Right atrium auricular region (tissue), 2 donors: ENCODE measurements at regions not wholly inside any gene's neighbourhood (a gene's known extent, or its start where the extent isn't known, plus 50 kb on each side); places are given as distances from the start of the nearest gene placed in this dataset.

Source experiments
- DNase-seq: peaks from one replicate; pipeline ENCODE4 v3.0.0-alpha.2; 2019; ENCODE audit warnings: low spot score
- H3K27ac ChIP-seq, 2 donors: fragments of 200-600 bp; sonication (generic); 1 replicate in 1 of 2; 2 replicates in 1 of 2; pipeline ENCODE4 v1.5.1; 2016 to 2019
- H3K27me3 ChIP-seq, 2 donors: fragments of 200-600 bp; sonication (generic); one replicate each; pipeline versions ENCODE4 v1.5.1 to v1.6.0; 2017 to 2019
- H3K36me3 ChIP-seq: fragments of 200-600 bp; sonication (generic); one replicate; pipeline ENCODE4 v1.5.1; 2016
- H3K4me1 ChIP-seq, 2 donors: fragments of 200-600 bp; sonication (generic); one replicate each; pipeline versions ENCODE4 v1.5.1 to v1.6.0; 2017 to 2019
- H3K4me3 ChIP-seq, 2 donors: fragments of 200-600 bp; sonication (generic); 1 replicate in 1 of 2; 2 replicates in 1 of 2; pipeline ENCODE4 v1.5.1; 2017 to 2019; ENCODE audit warnings: mild to moderate bottlenecking in 1 of 2, moderate library complexity in 1 of 2
- H3K9me3 ChIP-seq, 2 donors: fragments of 200-600 bp; sonication (generic); one replicate each; pipeline ENCODE4 v1.5.1; 2019
- CTCF ChIP-seq, 2 donors: fragments of 200-600 bp; sonication (generic); IDR thresholded peaks; one replicate each; pipeline ENCODE4 v1.5.1; 2019; ENCODE audit warnings: antibody characterized with exemption in 2 of 2

GRCh38 chr10:89929282-89930026 lies 228.1 kb downstream of the KIF20B start:
- Histone ChIP-seq H3K4me1 (no peaks in the 10 kb centered on the region), H3K9me3 (no peaks in the 10 kb centered on the region), H3K27ac (no peak overlapping the region), H3K27me3 (no peaks in the 10 kb centered on the region), H3K4me3 (no peak overlapping the region), H3K36me3 (no peaks in the 10 kb centered on the region)
- TF ChIP-seq CTCF (IDR thresholded peaks at IDR 0.05): no peak
- DNase-seq: no peak

GRCh38 chr10:89937494-89937893 lies 236.1 kb downstream of the KIF20B start:
- no peaks in the 10 kb centered on the region for H3K4me1 ChIP-seq
- no peak for TF ChIP-seq CTCF (IDR thresholded peaks at IDR 0.05)
- DNase-seq: no peak
- H3K36me3 ChIP-seq: no peaks in the 10 kb centered on the region
- H3K27ac ChIP-seq: no peak overlapping the region
- no peaks in the 10 kb centered on the region for H3K27me3 ChIP-seq
- peaks cover 0 to 3% of the 10 kb centered on the region in 2 donors for H3K9me3 ChIP-seq
- H3K4me3 ChIP-seq: no peak overlapping the region

GRCh38 chr10:89940076-89940475 lies 238.7 kb downstream of the KIF20B start:
- no peaks in the 10 kb centered on the region for H3K36me3 ChIP-seq
- H3K4me1 ChIP-seq: no peaks in the 10 kb centered on the region
- no peak overlapping the region for H3K27ac ChIP-seq
- H3K27me3 ChIP-seq: no peaks in the 10 kb centered on the region
- no peak for DNase-seq
- no peak overlapping the region for H3K4me3 ChIP-seq
- no peak for TF ChIP-seq CTCF (IDR thresholded peaks at IDR 0.05)
- H3K9me3 ChIP-seq: peaks cover 0 to 3% of the 10 kb centered on the region in 2 donors

- peaks cover 0 to 3% of the 10 kb centered on the region in 2 donors for H3K9me3 ChIP-seq
- no peak overlapping the region for H3K4me3 ChIP-seq
- H3K36me3 ChIP-seq: no peaks in the 10 kb centered on the region
- H3K27ac ChIP-seq: no peak overlapping the region
- no peak for TF ChIP-seq CTCF (IDR thresholded peaks at IDR 0.05)
- H3K27me3 ChIP-seq: no peaks in the 10 kb centered on the region
- no peaks in the 10 kb centered on the region for H3K4me1 ChIP-seq
- no peak for DNase-seq
These were observed 240.8 kb downstream of the KIF20B start for GRCh38 chr10:89942217-89942616.

- H3K4me3 ChIP-seq: no peak overlapping the region
- no peaks in the 10 kb centered on the region for H3K27me3 ChIP-seq
- DNase-seq: no peak
- H3K27ac ChIP-seq: no peak overlapping the region
- no peaks in the 10 kb centered on the region for H3K36me3 ChIP-seq
- no peaks in the 10 kb centered on the region for H3K9me3 ChIP-seq
- TF ChIP-seq CTCF (IDR thresholded peaks at IDR 0.05): no peak
- no peaks in the 10 kb centered on the region for H3K4me1 ChIP-seq
These were observed 242.7 kb downstream of the KIF20B start for GRCh38 chr10:89944138-89944537.

- Histone ChIP-seq H3K27ac (no peak overlapping the region), H3K9me3 (no peaks in the 10 kb centered on the region), H3K36me3 (no peaks in the 10 kb centered on the region), H3K4me1 (no peaks in the 10 kb centered on the region), H3K4me3 (no peak overlapping the region), H3K27me3 (no peaks in the 10 kb centered on the region)
- TF ChIP-seq CTCF (IDR thresholded peaks at IDR 0.05): no peak
- no peak for DNase-seq
These were observed 244.7 kb downstream of the KIF20B start for GRCh38 chr10:89946106-89946505.
